IMR-90 (cell line): ENCODE measurements at regions not wholly inside any gene's neighbourhood (a gene's known extent, or its start where the extent isn't known, plus 50 kb on each side); places are given as distances from the start of the nearest gene placed in this dataset.
A peak's percentile ranks its signal among the peaks of the same experiment; 100 is the strongest.

ENCODE experiments used
- ATAC-seq: fragments of 200-7000 bp; cut with Tn5 transposase; 2 replicates; pipeline ENCODE4 v1.9.1; 2020; ENCODE audit warnings: low read depth, mild to moderate bottlenecking, moderate library complexity
- BruUV-seq: library from RNA; stranded (reverse); fragments of 400-500 nt; replicated peaks from 2 replicates; lab custom pipeline; 2021; lab: Mats Ljungman, UMichigan
- CTCF ChIA-PET: fragments of 300-600 bp; formaldehyde crosslinking; extraction: SDS; loops from one replicate; lab custom pipeline; 2021; ENCODE audit warnings: antibody characterized with exemption; lab: Yijun Ruan, JAX
- POLR2A ChIA-PET: fragments of 300-600 bp; sonication (Branson Sonifier 250); formaldehyde crosslinking; loops from one replicate; lab custom pipeline; 2022; ENCODE audit warnings: antibody characterized with exemption; ENCODE audit not compliant: unreplicated experiment; lab: Charles Lee
- DNase-seq: peaks from one replicate; pipeline ENCODE4 v3.0.0; 2013
- H2AFZ ChIP-seq: replicated peaks from 2 replicates; pipeline ENCODE3; 2013; ENCODE audit warnings: low read length, mild to moderate bottlenecking; ENCODE audit not compliant: poor library complexity
- H2AK5ac ChIP-seq: 2 replicates; pipeline ENCODE4 v1.6.1; 2013; ENCODE audit warnings: low read depth, low read length, inconsistent platforms
- H2AK9ac ChIP-seq: replicated peaks from 2 replicates; pipeline ENCODE3; 2013; ENCODE audit warnings: mild to moderate bottlenecking, low read depth, low read length, moderate library complexity; ENCODE audit not compliant: poor library complexity
- H2BK120ac ChIP-seq: 2 replicates; pipeline ENCODE4 v1.6.1; 2013; ENCODE audit warnings: low read depth, low read length, inconsistent platforms
- H2BK15ac ChIP-seq: 3 replicates; pipeline ENCODE4 v1.6.1; 2013; ENCODE audit warnings: low read depth, low read length, inconsistent platforms
- H2BK20ac ChIP-seq: 2 replicates; pipeline ENCODE4 v1.6.1; 2013; ENCODE audit warnings: low read depth, mild to moderate bottlenecking, inconsistent platforms, low read length, moderate library complexity
- H2BK5ac ChIP-seq: 2 replicates; pipeline ENCODE4 v1.6.1; 2013; ENCODE audit warnings: mild to moderate bottlenecking, low read depth, low read length, inconsistent platforms; ENCODE audit not compliant: poor library complexity, severe bottlenecking
- H3K14ac ChIP-seq: replicated peaks from 2 replicates; pipeline ENCODE4 v1.6.1; 2013; ENCODE audit warnings: low read depth, low read length, inconsistent platforms
- H3K18ac ChIP-seq: 2 replicates; pipeline ENCODE4 v1.6.1; 2013; ENCODE audit warnings: low read depth, low read length, control low read depth
- H3K23ac ChIP-seq: 2 replicates; pipeline ENCODE4 v1.6.1; 2013; ENCODE audit warnings: low read depth, low read length, inconsistent platforms
- H3K27ac ChIP-seq: 2 replicates; pipeline ENCODE4 v1.5.1; 2013; ENCODE audit warnings: mild to moderate bottlenecking, control low read depth, low read length; ENCODE audit not compliant: insufficient read depth
- H3K27me3 ChIP-seq: 2 replicates; pipeline ENCODE4 v1.6.1; 2013; ENCODE audit warnings: low read length; ENCODE audit not compliant: control insufficient read depth, insufficient read depth
- H3K36me3 ChIP-seq: 2 replicates; pipeline ENCODE4 v1.6.1; 2013; ENCODE audit warnings: low read length, mixed read lengths; ENCODE audit not compliant: control insufficient read depth, insufficient read depth
- H3K4ac ChIP-seq: 2 replicates; pipeline ENCODE4 v1.6.1; 2013; ENCODE audit warnings: low read depth, low read length, inconsistent platforms
- H3K4me1 ChIP-seq: 2 replicates; pipeline ENCODE4 v1.6.1; 2013; ENCODE audit warnings: low read length, mixed read lengths; ENCODE audit not compliant: control insufficient read depth, insufficient read depth
- H3K4me2 ChIP-seq: 2 replicates; pipeline ENCODE4 v1.6.1; 2013; ENCODE audit warnings: low read depth, mild to moderate bottlenecking, control low read depth, low read length, moderate library complexity
- H3K4me3 ChIP-seq: 2 replicates; pipeline ENCODE4 v1.5.1; 2013; ENCODE audit warnings: low read depth, mild to moderate bottlenecking, control low read depth, low read length, moderate library complexity; ENCODE audit not compliant: insufficient read depth
- H3K56ac ChIP-seq: 2 replicates; pipeline ENCODE4 v1.6.1; 2013; ENCODE audit warnings: low read length, inconsistent platforms; ENCODE audit not compliant: insufficient read depth; ENCODE audit errors: extremely low read depth
- H3K79me1 ChIP-seq, 2 experiments: 2 replicates each; pipeline ENCODE4 v1.6.1; 2013; ENCODE audit warnings: low read length in 2 of 2, inconsistent platforms in 1 of 2, low read depth in 1 of 2
- H3K9ac ChIP-seq: 2 replicates; pipeline ENCODE4 v1.6.1; 2013; ENCODE audit warnings: low read depth, low read length, control low read depth
- H3K9me1 ChIP-seq: 2 replicates; pipeline ENCODE4 v1.6.1; 2013; ENCODE audit warnings: low read length, inconsistent platforms; ENCODE audit not compliant: insufficient read depth
- H3K9me3 ChIP-seq: 2 replicates; pipeline ENCODE4 v1.6.1; 2013; ENCODE audit warnings: low read length; ENCODE audit not compliant: control insufficient read depth, insufficient read depth
- H4K20me1 ChIP-seq: 2 replicates; pipeline ENCODE4 v1.6.1; 2013; ENCODE audit warnings: low read length, inconsistent platforms; ENCODE audit not compliant: insufficient read depth
- H4K5ac ChIP-seq: 2 replicates; pipeline ENCODE4 v1.6.1; 2013; ENCODE audit warnings: mild to moderate bottlenecking, low read depth, low read length, control low read depth
- H4K8ac ChIP-seq, 2 experiments: 2 replicates each; pipeline ENCODE4 v1.6.1; 2013; ENCODE audit warnings: low read depth in 2 of 2, low read length in 2 of 2, control low read depth in 1 of 2, inconsistent platforms in 1 of 2
- H4K91ac ChIP-seq: 2 replicates; pipeline ENCODE4 v1.6.1; 2013; ENCODE audit warnings: low read depth, low read length, inconsistent platforms; ENCODE audit not compliant: insufficient read depth
- BHLHE40 ChIP-seq: fragments of 150-350 bp; IDR thresholded peaks from 2 replicates; pipeline ENCODE4 v1.6.1; 2016; ENCODE audit warnings: mild to moderate bottlenecking, low read depth, low read length
- CEBPB ChIP-seq: IDR thresholded peaks from 2 replicates; pipeline ENCODE4 v1.6.1; 2012; ENCODE audit warnings: low read depth, low read length, improper control_type of control experiment
- CHD1 ChIP-seq: IDR thresholded peaks from 2 replicates; pipeline ENCODE4 v1.6.1; 2012; ENCODE audit warnings: low read depth, low read length, improper control_type of control experiment
- FOS ChIP-seq: fragments of 150-350 bp; IDR thresholded peaks from 2 replicates; pipeline ENCODE4 v1.6.1; 2016; ENCODE audit warnings: low read depth, low read length
- MAFK ChIP-seq: IDR thresholded peaks from 2 replicates; pipeline ENCODE4 v1.6.1; 2012; ENCODE audit warnings: low read depth, low read length, improper control_type of control experiment
- MAZ ChIP-seq: IDR thresholded peaks from 2 replicates; pipeline ENCODE4 v1.6.1; 2012; ENCODE audit warnings: low read depth, mild to moderate bottlenecking, low read length, improper control_type of control experiment, moderate library complexity, borderline replicate concordance
- MXI1 ChIP-seq: IDR thresholded peaks from 2 replicates; pipeline ENCODE4 v1.6.1; 2012; ENCODE audit warnings: low read depth, mild to moderate bottlenecking, low read length, moderate library complexity, borderline replicate concordance
- NFE2L2 ChIP-seq: fragments of 150-350 bp; IDR thresholded peaks from 2 replicates; pipeline ENCODE4 v1.6.1; 2016; ENCODE audit warnings: low read depth, mild to moderate bottlenecking, low read length
- POLR2A ChIP-seq: IDR thresholded peaks from 2 replicates; pipeline ENCODE4 v1.6.1; 2012; ENCODE audit warnings: mild to moderate bottlenecking, low read depth, low read length
- RAD21 ChIP-seq: IDR thresholded peaks from 2 replicates; pipeline ENCODE4 v1.6.1; 2012; ENCODE audit warnings: low read length, improper control_type of control experiment
- RCOR1 ChIP-seq: IDR thresholded peaks from 2 replicates; pipeline ENCODE4 v1.6.1; 2012; ENCODE audit warnings: mild to moderate bottlenecking, low read length, improper control_type of control experiment; ENCODE audit not compliant: insufficient replicate concordance
- RFX5 ChIP-seq: IDR thresholded peaks from 2 replicates; pipeline ENCODE4 v1.8.0; 2012; ENCODE audit warnings: low read depth, mild to moderate bottlenecking, low read length, moderate library complexity
- SMC3 ChIP-seq: fragments of 150-350 bp; IDR thresholded peaks from 2 replicates; pipeline ENCODE4 v1.6.1; 2016; ENCODE audit warnings: low read depth, mild to moderate bottlenecking, antibody characterized with exemption, low read length, moderate library complexity
- whole genome bisulfite sequencing, 2 experiments: methylation state at CpG; one replicate each; pipeline versions ENCODE4 v1.1.5 to v1.1.7; 2013; ENCODE audit warnings: missing lambda C conversion rate in 2 of 2; ENCODE audit not compliant: insufficient read length in 1 of 2; ENCODE audit errors: extremely low coverage in 2 of 2; 5-methylcytosine and 5-hydroxymethylcytosine counted together
- dilution Hi-C: fragments of 300-500 bp; cut with HindIII; formaldehyde crosslinking; loops from one replicate; pipeline ENCODE4 v1.14.3; 2018; ENCODE audit warnings: low sequenced_read_pairs; ENCODE audit not compliant: unreplicated experiment
- in situ Hi-C: fragments of 300-500 bp; cut with MboI; formaldehyde crosslinking; loops from 3 replicates; pipeline ENCODE4 v1.14.3; 2019; ENCODE audit warnings: low sequenced_read_pairs, inconsistent platforms, mixed read lengths
- intact Hi-C: fragments of 100-400 bp; cut with micrococcal nuclease; formaldehyde crosslinking; loops from 2 replicates; pipeline ENCODE4 v1.10.0; 2022
- TF ChIP-seq, protein P1 (sequence below): fragments of 150-350 bp; IDR thresholded peaks from 2 replicates; pipeline ENCODE4 v1.6.1; 2017; ENCODE audit warnings: mild to moderate bottlenecking, antibody characterized with exemption, low read length, low read depth
- TF ChIP-seq, protein P2 (sequence below): conservative IDR thresholded peaks from 2 replicates; pipeline ENCODE4 v1.5.1; 2012; ENCODE audit warnings: mild to moderate bottlenecking, low read depth, low read length, improper control_type of control experiment

GRCh38 chr5:96317945-96318344 is 115.1 kb downstream of the PCSK1 start:
- Histone ChIP-seq H3K27ac (no peak overlapping the region), H3K23ac (no peak overlapping the region), H3K56ac (no peak overlapping the region), H4K20me1 (no peaks in the 10 kb centered on the region), H2AK5ac (no peak overlapping the region), H3K79me1 (no peaks in the 10 kb centered on the region; a peak in 1 of 4 replicates), H3K27me3 (no peaks in the 10 kb centered on the region), H3K9me3 (no peaks in the 10 kb centered on the region), H4K5ac (peak overlapping the region; percentile 28; the same call in 1 of the 2 replicates), H4K91ac (peak overlapping the region; percentile 49; the same call in 1 of the 2 replicates), H3K9me1 (peaks cover 8% of the 10 kb centered on the region), H2BK5ac (no peak overlapping the region), H2BK20ac (peak overlapping the region; percentile 64; the same call in 1 of the 2 replicates), H3K14ac (0 out of 2 replicates have a peak overlapping the region, but pooled peaks have one; percentile 10), H3K4me2 (no peak overlapping the region), H3K4me1 (peaks cover 17% of the 10 kb centered on the region), H3K4ac (peak overlapping the region; percentile 37; the same call in 1 of the 2 replicates), H2AFZ (no peak overlapping the region), H2BK120ac (peak overlapping the region; percentile 73), H3K36me3 (no peaks in the 10 kb centered on the region), H2BK15ac (peak overlapping the region; percentile 67; the same call in 2 of the 3 replicates), H2AK9ac (no peak overlapping the region), H3K4me3 (no peak overlapping the region), H4K8ac (peak overlapping the region in 1 of 2 experiments; percentile 11; a peak in 1 of 4 replicates), H3K9ac (no peak overlapping the region; the same call in 1 of the 2 replicates), H3K18ac (peak overlapping the region; percentile 71; the same call in 1 of the 2 replicates)
- no CpG with 5 or more reads among the region's 3 CpGs for WGBS, 2 experiments
- TF ChIP-seq MAFK (no peak), MXI1 (no peak), POLR2A (no peak), RCOR1 (no peak), RFX5 (no peak), SMC3 (no peak), NFE2L2 (no peak), MAZ (no peak), BHLHE40 (no peak), FOS (no peak), RAD21 (no peak), CEBPB (no peak), CHD1 (no peak)
- TF ChIP-seq, protein P1, sequence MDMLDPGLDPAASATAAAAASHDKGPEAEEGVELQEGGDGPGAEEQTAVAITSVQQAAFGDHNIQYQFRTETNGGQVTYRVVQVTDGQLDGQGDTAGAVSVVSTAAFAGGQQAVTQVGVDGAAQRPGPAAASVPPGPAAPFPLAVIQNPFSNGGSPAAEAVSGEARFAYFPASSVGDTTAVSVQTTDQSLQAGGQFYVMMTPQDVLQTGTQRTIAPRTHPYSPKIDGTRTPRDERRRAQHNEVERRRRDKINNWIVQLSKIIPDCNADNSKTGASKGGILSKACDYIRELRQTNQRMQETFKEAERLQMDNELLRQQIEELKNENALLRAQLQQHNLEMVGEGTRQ = no peak
- TF ChIP-seq, protein P2, sequence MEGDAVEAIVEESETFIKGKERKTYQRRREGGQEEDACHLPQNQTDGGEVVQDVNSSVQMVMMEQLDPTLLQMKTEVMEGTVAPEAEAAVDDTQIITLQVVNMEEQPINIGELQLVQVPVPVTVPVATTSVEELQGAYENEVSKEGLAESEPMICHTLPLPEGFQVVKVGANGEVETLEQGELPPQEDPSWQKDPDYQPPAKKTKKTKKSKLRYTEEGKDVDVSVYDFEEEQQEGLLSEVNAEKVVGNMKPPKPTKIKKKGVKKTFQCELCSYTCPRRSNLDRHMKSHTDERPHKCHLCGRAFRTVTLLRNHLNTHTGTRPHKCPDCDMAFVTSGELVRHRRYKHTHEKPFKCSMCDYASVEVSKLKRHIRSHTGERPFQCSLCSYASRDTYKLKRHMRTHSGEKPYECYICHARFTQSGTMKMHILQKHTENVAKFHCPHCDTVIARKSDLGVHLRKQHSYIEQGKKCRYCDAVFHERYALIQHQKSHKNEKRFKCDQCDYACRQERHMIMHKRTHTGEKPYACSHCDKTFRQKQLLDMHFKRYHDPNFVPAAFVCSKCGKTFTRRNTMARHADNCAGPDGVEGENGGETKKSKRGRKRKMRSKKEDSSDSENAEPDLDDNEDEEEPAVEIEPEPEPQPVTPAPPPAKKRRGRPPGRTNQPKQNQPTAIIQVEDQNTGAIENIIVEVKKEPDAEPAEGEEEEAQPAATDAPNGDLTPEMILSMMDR = no peak
- no peak for DNase-seq
- in situ Hi-C loops (loop anchor here (25.0 kb wide), 1 partner anchor 681 kb away; the partner anchor contains the start of gene RFESD), dilution Hi-C loops (no loop called here), intact Hi-C loops (no loop called here)
- no TSS peak for BruUV-seq
- CTCF ChIA-PET = interaction anchor here (0.7 to 1.1 kb wide), 2 partner anchors 30 to 56 kb away, joined by 3 read pairs; no protein-coding TSS in a partner anchor
- POLR2A ChIA-PET = no interaction called here
- ATAC-seq = no peak
